GM12892 (cell line): ENCODE measurements at regions not wholly inside any gene's neighbourhood (a gene's known extent, or its start where the extent isn't known, plus 50 kb on each side); places are given as distances from the start of the nearest gene placed in this dataset.

ENCODE experiments used
- POLR2A ChIP-seq: IDR thresholded peaks from 2 replicates; pipeline ENCODE4 v1.6.1; 2011; ENCODE audit warnings: low read depth, low read length, control low read depth
- POLR2AphosphoS5 ChIP-seq: IDR thresholded peaks from 2 replicates; pipeline ENCODE4 v1.6.1; 2011; ENCODE audit warnings: low read depth, low read length, control low read depth
- TAF1 ChIP-seq: IDR thresholded peaks from 2 replicates; pipeline ENCODE4 v1.6.1; 2011; ENCODE audit warnings: low read depth, mild to moderate bottlenecking, control low read depth, low read length, borderline replicate concordance

DNA sequence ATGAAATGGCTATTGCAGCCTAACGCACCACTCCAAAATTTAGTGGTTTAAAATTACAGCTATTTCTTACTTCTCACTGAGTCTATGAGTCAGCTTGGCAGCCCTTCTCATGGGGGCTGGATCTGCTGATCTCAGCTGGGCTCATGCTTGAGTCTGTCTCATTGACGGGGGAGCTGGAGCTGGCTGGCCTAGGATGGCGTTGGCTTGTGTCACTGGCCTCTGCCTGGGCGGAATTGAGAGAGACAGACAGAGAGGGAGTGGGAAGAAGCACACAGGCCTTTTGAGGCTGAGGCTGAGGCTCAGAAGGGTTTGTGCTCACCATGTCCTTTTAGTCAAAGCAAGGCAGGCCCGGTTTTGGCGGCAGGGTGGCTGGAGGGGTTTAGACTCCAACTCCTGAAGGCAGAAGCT lies 412.1 kb upstream of the MYT1L start:
- TF ChIP-seq POLR2A = no peak
- TF ChIP-seq TAF1 = no peak
- no peak for TF ChIP-seq POLR2AphosphoS5
